ENCODE measurements at regions not wholly inside any gene's neighbourhood (a gene's known extent, or its start where the extent isn't known, plus 50 kb on each side); places are given as distances from the start of the nearest gene placed in this dataset.

DNA sequence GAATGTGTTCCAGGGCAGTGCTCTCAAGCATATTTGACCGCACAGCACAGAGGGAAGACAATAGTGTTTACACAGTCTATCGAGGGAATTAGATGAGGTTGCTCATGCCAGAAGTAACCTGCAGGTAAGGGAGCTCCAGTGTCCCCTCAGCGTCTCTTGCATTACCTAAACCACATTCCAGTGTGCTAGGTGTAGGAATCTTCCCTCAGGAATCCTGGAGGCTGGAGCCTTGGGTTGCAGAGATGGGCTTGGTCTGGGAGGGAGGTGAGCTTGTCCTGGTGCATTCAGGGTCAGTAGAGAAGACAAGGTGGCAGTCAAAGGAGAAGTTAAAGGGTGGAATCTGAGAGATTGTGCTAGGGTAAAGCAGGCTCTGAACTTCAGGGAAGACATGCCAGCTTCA lies 56.3 kb downstream of the SOX14 start:
- TF ChIP-seq, protein P1, sequence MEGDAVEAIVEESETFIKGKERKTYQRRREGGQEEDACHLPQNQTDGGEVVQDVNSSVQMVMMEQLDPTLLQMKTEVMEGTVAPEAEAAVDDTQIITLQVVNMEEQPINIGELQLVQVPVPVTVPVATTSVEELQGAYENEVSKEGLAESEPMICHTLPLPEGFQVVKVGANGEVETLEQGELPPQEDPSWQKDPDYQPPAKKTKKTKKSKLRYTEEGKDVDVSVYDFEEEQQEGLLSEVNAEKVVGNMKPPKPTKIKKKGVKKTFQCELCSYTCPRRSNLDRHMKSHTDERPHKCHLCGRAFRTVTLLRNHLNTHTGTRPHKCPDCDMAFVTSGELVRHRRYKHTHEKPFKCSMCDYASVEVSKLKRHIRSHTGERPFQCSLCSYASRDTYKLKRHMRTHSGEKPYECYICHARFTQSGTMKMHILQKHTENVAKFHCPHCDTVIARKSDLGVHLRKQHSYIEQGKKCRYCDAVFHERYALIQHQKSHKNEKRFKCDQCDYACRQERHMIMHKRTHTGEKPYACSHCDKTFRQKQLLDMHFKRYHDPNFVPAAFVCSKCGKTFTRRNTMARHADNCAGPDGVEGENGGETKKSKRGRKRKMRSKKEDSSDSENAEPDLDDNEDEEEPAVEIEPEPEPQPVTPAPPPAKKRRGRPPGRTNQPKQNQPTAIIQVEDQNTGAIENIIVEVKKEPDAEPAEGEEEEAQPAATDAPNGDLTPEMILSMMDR (IDR thresholded peaks at IDR 0.05) = no peak
- TF ChIP-seq POLR2A (IDR thresholded peaks at IDR 0.05) = no peak

All from heart left ventricle (tissue), 13 donors.